Endodermal cell (in vitro differentiated cells): ENCODE measurements at regions not wholly inside any gene's neighbourhood (a gene's known extent, or its start where the extent isn't known, plus 50 kb on each side); places are given as distances from the start of the nearest gene placed in this dataset.
A peak's percentile ranks its signal among the peaks of the same experiment; 100 is the strongest.

Experiments
- DNase-seq: peaks from one replicate; pipeline ENCODE4 v3.0.0-alpha.2; 2017
- H3K27ac ChIP-seq: 2 replicates; pipeline ENCODE4 v1.5.1; 2013; ENCODE audit warnings: mild to moderate bottlenecking, low read depth, low read length, moderate library complexity
- H3K27me3 ChIP-seq: 2 replicates; pipeline ENCODE4 v1.6.1; 2013; ENCODE audit warnings: mild to moderate bottlenecking, low read length, moderate library complexity; ENCODE audit not compliant: insufficient read depth, control insufficient read depth, poor library complexity, severe bottlenecking
- H3K36me3 ChIP-seq: 2 replicates; pipeline ENCODE4 v1.7.0; 2013; ENCODE audit warnings: mild to moderate bottlenecking, low read length, moderate library complexity; ENCODE audit not compliant: control insufficient read depth, insufficient read depth
- H3K4me1 ChIP-seq: one replicate; pipeline ENCODE4 v1.7.0; 2013; ENCODE audit warnings: low read length; ENCODE audit not compliant: control insufficient read depth, insufficient read depth
- H3K4me3 ChIP-seq: 2 replicates; pipeline ENCODE4 v1.5.1; 2013; ENCODE audit warnings: mild to moderate bottlenecking, low read length, moderate library complexity
- H3K9ac ChIP-seq: 2 replicates; pipeline ENCODE4 v1.6.1; 2013; ENCODE audit warnings: mild to moderate bottlenecking, low read length, moderate library complexity; ENCODE audit not compliant: poor library complexity, severe bottlenecking; ENCODE audit errors: extremely low read depth
- H3K9me3 ChIP-seq: 2 replicates; pipeline ENCODE4 v1.6.1; 2013; ENCODE audit warnings: mild to moderate bottlenecking, low read length, moderate library complexity; ENCODE audit not compliant: control insufficient read depth
- H3K27ac Mint-ChIP-seq: 2 replicates; pipeline ENCODE4 v1.8.0; 2020; ENCODE audit warnings: mixed read lengths
- H3K27me3 Mint-ChIP-seq: 2 replicates; pipeline ENCODE4 v1.8.0; 2021; ENCODE audit warnings: mild to moderate bottlenecking, mixed read lengths; ENCODE audit not compliant: insufficient read depth
- H3K36me3 Mint-ChIP-seq: 2 replicates; pipeline ENCODE4 v1.8.0; 2020; ENCODE audit warnings: low read depth, mixed read lengths
- H3K4me1 Mint-ChIP-seq: 2 replicates; pipeline ENCODE4 v1.8.0; 2020; ENCODE audit warnings: mixed read lengths
- H3K4me3 Mint-ChIP-seq: 2 replicates; pipeline ENCODE4 v1.8.0; 2020; ENCODE audit warnings: mild to moderate bottlenecking, moderate library complexity, mixed read lengths
- H3K9me3 Mint-ChIP-seq: 2 replicates; pipeline ENCODE4 v1.8.0; 2020; ENCODE audit warnings: mild to moderate bottlenecking, mixed read lengths
- CTCF ChIP-seq: fragments of 200-600 bp; sonication (generic); conservative IDR thresholded peaks from 2 replicates; pipeline ENCODE4 v1.5.0; 2021; ENCODE audit warnings: antibody characterized with exemption, mild to moderate bottlenecking
- WGBS, 2 experiments: methylation state at CpG; one replicate each; pipeline versions ENCODE4 v1.1.5 to v1.1.7; 2013; ENCODE audit warnings: missing lambda C conversion rate in 2 of 2, mixed read lengths in 1 of 2; ENCODE audit not compliant: insufficient coverage in 1 of 2, insufficient read length in 1 of 2; 5-methylcytosine and 5-hydroxymethylcytosine counted together

GRCh38 chr6:156725712-156726111, 51.5 kb upstream of the ARID1B start:
- Mint-ChIP-seq H3K27me3 (no peaks in the 10 kb centered on the region), H3K36me3 (no peaks in the 10 kb centered on the region), H3K4me3 (no peak overlapping the region), H3K9me3 (peaks cover 2% of the 10 kb centered on the region), H3K27ac (no peak overlapping the region), H3K4me1 (peaks cover 13% of the 10 kb centered on the region)
- TF ChIP-seq CTCF: no peak
- no peaks in the 10 kb centered on the region for H3K4me1 ChIP-seq
- no peak overlapping the region for H3K27ac ChIP-seq
- no peaks in the 10 kb centered on the region for H3K27me3 ChIP-seq
- no peak overlapping the region for H3K9ac ChIP-seq
- no peaks in the 10 kb centered on the region for H3K9me3 ChIP-seq
- DNase-seq: no peak
- no peaks in the 10 kb centered on the region for H3K36me3 ChIP-seq
- no peak overlapping the region for H3K4me3 ChIP-seq

GRCh38 chr6:156720691-156721685, 56.2 kb upstream of the ARID1B start:
- Mint-ChIP-seq H3K36me3 (peaks cover 4% of the 10 kb centered on the region), H3K9me3 (peaks cover 15% of the 10 kb centered on the region), H3K4me3 (peak overlapping the region; percentile 13), H3K4me1 (peaks cover 24% of the 10 kb centered on the region), H3K27me3 (no peaks in the 10 kb centered on the region), H3K27ac (peak overlapping the region; percentile 77)
- Histone ChIP-seq H3K9ac (no peak overlapping the region), H3K27me3 (no peaks in the 10 kb centered on the region), H3K9me3 (peaks cover 7% of the 10 kb centered on the region), H3K27ac (no peak overlapping the region), H3K4me1 (no peaks in the 10 kb centered on the region), H3K36me3 (no peaks in the 10 kb centered on the region), H3K4me3 (no peak overlapping the region)
- DNase-seq: peak; percentile 88
- TF ChIP-seq CTCF: no peak
- WGBS, 2 experiments: 41 to 44% methylated on average over 13 to 17 of the region's 17 CpGs

- no peaks in the 10 kb centered on the region for H3K4me1 ChIP-seq
- H3K9ac ChIP-seq: no peak overlapping the region
- DNase-seq: peak; percentile 86
- TF ChIP-seq CTCF: no peak
- H3K27ac ChIP-seq: no peak overlapping the region
- peaks cover 7% of the 10 kb centered on the region for H3K9me3 ChIP-seq
- peak overlapping the region; percentile 41 for H3K4me3 Mint-ChIP-seq
- H3K4me3 ChIP-seq: no peak overlapping the region
- H3K4me1 Mint-ChIP-seq: peaks cover 30% of the 10 kb centered on the region
- H3K36me3 ChIP-seq: no peaks in the 10 kb centered on the region
- H3K27me3 ChIP-seq: no peaks in the 10 kb centered on the region
- WGBS, 2 experiments: 64 to 72% methylated on average over 21 to 50 of the region's 50 CpGs
- peaks cover 4% of the 10 kb centered on the region for H3K36me3 Mint-ChIP-seq
- H3K27ac Mint-ChIP-seq: peak overlapping the region; percentile 92
- H3K27me3 Mint-ChIP-seq: no peaks in the 10 kb centered on the region
- H3K9me3 Mint-ChIP-seq: peaks cover 15% of the 10 kb centered on the region
These were observed 57.2 kb upstream of the ARID1B start for GRCh38 chr6:156719720-156720563.
